HEK293T (cell line): ENCODE measurements at regions not wholly inside any gene's neighbourhood (a gene's known extent, or its start where the extent isn't known, plus 50 kb on each side); places are given as distances from the start of the nearest gene placed in this dataset.
"Not testable (repeated sequence)": the region's sequence is repeated elsewhere in the genome, so short reads cannot be mapped to it uniquely, and the experiment has no call there.

Experiments
- CTCF ChIA-PET: fragments of 350-600 bp; formaldehyde crosslinking; extraction: SDS; loops from one replicate; lab custom pipeline; 2021; ENCODE audit warnings: antibody characterized with exemption, inconsistent platforms; lab: Yijun Ruan, JAX
- POLR2A ChIA-PET: fragments of 350-600 bp; formaldehyde crosslinking; extraction: SDS; loops from one replicate; lab custom pipeline; 2020; ENCODE audit warnings: antibody characterized with exemption, inconsistent platforms; lab: Yijun Ruan, JAX
- DNase-seq: peaks from one replicate; pipeline ENCODE4 v3.0.0; 2012; ENCODE audit warnings: mixed read lengths; ENCODE audit errors: extremely low spot score
- ARNT ChIP-seq: fragments of 450-650 bp; IDR thresholded peaks from 2 replicates; pipeline ENCODE4 v1.6.1; 2017; ENCODE audit warnings: mild to moderate bottlenecking
- BHLHE40 ChIP-seq: fragments of 450-650 bp; IDR thresholded peaks from 2 replicates; pipeline ENCODE4 v1.6.1; 2016; ENCODE audit warnings: mild to moderate bottlenecking, moderate library complexity, borderline replicate concordance
- CTBP1 ChIP-seq: fragments of 450-650 bp; IDR thresholded peaks from 2 replicates; pipeline ENCODE4 v1.6.1; 2016; ENCODE audit warnings: borderline replicate concordance
- ELF4 ChIP-seq: fragments of 450-650 bp; IDR thresholded peaks from 2 replicates; pipeline ENCODE4 v1.6.1; 2017; ENCODE audit warnings: antibody characterized with exemption
- FOXA1 ChIP-seq: fragments of 450-650 bp; IDR thresholded peaks from 2 replicates; pipeline ENCODE4 v1.6.1; 2016; ENCODE audit warnings: mild to moderate bottlenecking
- FOXK2 ChIP-seq: fragments of 450-650 bp; IDR thresholded peaks from 2 replicates; pipeline ENCODE4 v1.6.1; 2016; ENCODE audit warnings: mild to moderate bottlenecking
- FOXM1 ChIP-seq: fragments of 450-650 bp; IDR thresholded peaks from 2 replicates; pipeline ENCODE4 v1.6.1; 2017; ENCODE audit warnings: mild to moderate bottlenecking, borderline replicate concordance
- HDGF ChIP-seq: fragments of 450-650 bp; IDR thresholded peaks from 2 replicates; pipeline ENCODE4 v1.6.1; 2017; ENCODE audit warnings: antibody characterized with exemption, borderline replicate concordance
- L3MBTL2 ChIP-seq: fragments of 450-650 bp; conservative IDR thresholded peaks from 2 replicates; pipeline ENCODE4 v1.6.1; 2016; ENCODE audit warnings: mild to moderate bottlenecking
- LEF1 ChIP-seq: fragments of 450-650 bp; IDR thresholded peaks from 2 replicates; pipeline ENCODE4 v1.6.1; 2017; ENCODE audit warnings: mild to moderate bottlenecking, borderline replicate concordance
- NFRKB ChIP-seq: fragments of 450-650 bp; IDR thresholded peaks from 2 replicates; pipeline ENCODE4 v1.6.1; 2016; ENCODE audit warnings: mild to moderate bottlenecking, moderate library complexity
- PKNOX1 ChIP-seq: fragments of 450-650 bp; IDR thresholded peaks from 2 replicates; pipeline ENCODE4 v1.6.1; 2016
- SP1 ChIP-seq: fragments of 450-650 bp; IDR thresholded peaks from 2 replicates; pipeline ENCODE4 v1.6.1; 2017
- SUZ12 ChIP-seq: fragments of 450-650 bp; IDR thresholded peaks from 2 replicates; pipeline ENCODE4 v1.6.1; 2016; ENCODE audit warnings: mild to moderate bottlenecking
- TARDBP ChIP-seq: fragments of 450-650 bp; IDR thresholded peaks from 2 replicates; pipeline ENCODE4 v1.6.1; 2016
- ZNF384 ChIP-seq: fragments of 450-650 bp; IDR thresholded peaks from 2 replicates; pipeline ENCODE4 v1.6.1; 2016

- POLR2A ChIA-PET: no interaction called here
- CTCF ChIA-PET: no interaction called here
- TF ChIP-seq LEF1 (no peak), TARDBP (no peak), PKNOX1 (no peak), ELF4 (no peak), NFRKB (no peak), BHLHE40 (no peak), ARNT (no peak)
- DNase-seq: no peak
These were observed 583.0 kb upstream of the GOLIM4 start for GRCh38 chr3:168678730-168679129.

- no peak for TF ChIP-seq ARNT
- TF ChIP-seq SP1: no peak
- TF ChIP-seq PKNOX1: no peak
- TF ChIP-seq L3MBTL2: no peak
- no peak for TF ChIP-seq ELF4
- TF ChIP-seq SUZ12: no peak
- no peak for TF ChIP-seq FOXM1
- no peak for TF ChIP-seq BHLHE40
- no peak for TF ChIP-seq HDGF
- TF ChIP-seq FOXA1: no peak
- no peak for TF ChIP-seq ZNF384
- no peak for TF ChIP-seq FOXK2
- no peak for TF ChIP-seq TARDBP
- no peak for TF ChIP-seq CTBP1
- no peak for TF ChIP-seq NFRKB
- no peak for TF ChIP-seq LEF1
- POLR2A ChIA-PET: no interaction called here
- CTCF ChIA-PET: no interaction called here
- no peak for DNase-seq
These were observed 575.4 kb upstream of the GOLIM4 start for GRCh38 chr3:168671091-168671490.

GRCh38 chr3:168660879-168661657, 565.3 kb upstream of the GOLIM4 start:
- POLR2A ChIA-PET, DNase-seq: not testable (repeated sequence)
- CTCF ChIA-PET: interaction anchor here (0.6 kb wide), 1 partner anchor 446 kb away, joined by 3 read pairs; no protein-coding TSS in a partner anchor

- no peak for DNase-seq
- TF ChIP-seq TARDBP: no peak
- no peak for TF ChIP-seq ARNT
- no peak for TF ChIP-seq SUZ12
- TF ChIP-seq FOXA1: no peak
- TF ChIP-seq FOXK2: no peak
- TF ChIP-seq HDGF: no peak
- TF ChIP-seq ZNF384: no peak
- POLR2A ChIA-PET: no interaction called here
- CTCF ChIA-PET: no interaction called here
These were observed 563.3 kb upstream of the GOLIM4 start for GRCh38 chr3:168659015-168659414.

- no peak for DNase-seq
- no peak for TF ChIP-seq PKNOX1
- no peak for TF ChIP-seq CTBP1
- no peak for TF ChIP-seq LEF1
- no peak for TF ChIP-seq TARDBP
- no peak for TF ChIP-seq NFRKB
- no peak for TF ChIP-seq SUZ12
- TF ChIP-seq BHLHE40: no peak
- no peak for TF ChIP-seq ZNF384
- CTCF ChIA-PET: no interaction called here
- POLR2A ChIA-PET: no interaction called here
These were observed 559.9 kb upstream of the GOLIM4 start for GRCh38 chr3:168655611-168656010.

- CTCF ChIA-PET: no interaction called here
- POLR2A ChIA-PET: no interaction called here
- DNase-seq: no peak
- no peak for TF ChIP-seq FOXK2
- TF ChIP-seq HDGF: no peak
- TF ChIP-seq SUZ12: no peak
- TF ChIP-seq CTBP1: no peak
- no peak for TF ChIP-seq LEF1
- no peak for TF ChIP-seq ZNF384
- no peak for TF ChIP-seq SP1
- TF ChIP-seq TARDBP: no peak
- no peak for TF ChIP-seq BHLHE40
These were observed 559.0 kb upstream of the GOLIM4 start for GRCh38 chr3:168654700-168655099.

- ChIA-PET CTCF (no interaction called here), POLR2A (no interaction called here)
- no peak for TF ChIP-seq ARNT
- TF ChIP-seq ZNF384: no peak
- TF ChIP-seq TARDBP: no peak
- no peak for TF ChIP-seq HDGF
- TF ChIP-seq L3MBTL2: no peak
- TF ChIP-seq SUZ12: no peak
- no peak for TF ChIP-seq ELF4
- no peak for TF ChIP-seq FOXM1
- TF ChIP-seq FOXA1: no peak
- TF ChIP-seq BHLHE40: no peak
- TF ChIP-seq LEF1: no peak
- no peak for TF ChIP-seq PKNOX1
- TF ChIP-seq NFRKB: no peak
- TF ChIP-seq FOXK2: no peak
- no peak for TF ChIP-seq CTBP1
- TF ChIP-seq SP1: no peak
- no peak for DNase-seq
These were observed 557.5 kb upstream of the GOLIM4 start for GRCh38 chr3:168653255-168653654.
